Activated CD8-positive, alpha-beta memory T cell treated with anti-CD3 and anti-CD28 coated beads, Interleukin-2, amount 50 U/mL, for 48 hours (primary cell): ENCODE measurements at regions not wholly inside any gene's neighbourhood (a gene's known extent, or its start where the extent isn't known, plus 50 kb on each side); places are given as distances from the start of the nearest gene placed in this dataset.
"Not testable (repeated sequence)": the region's sequence is repeated elsewhere in the genome, so short reads cannot be mapped to it uniquely, and the experiment has no call there.

Experiments
- DNase-seq: peaks from one replicate; pipeline ENCODE4 v3.0.0-alpha.2; 2020

- DNase-seq, result no peak
Measured at GRCh38 chr4:60579335-60579734, 620.8 kb upstream of the ADGRL3 start.

GRCh38 chr4:60581919-60582536 is 618.1 kb upstream of the ADGRL3 start:
- no peak for DNase-seq

- DNase-seq, result no peak
Measured at GRCh38 chr4:60588556-60588955, 611.6 kb upstream of the ADGRL3 start.

- no peak for DNase-seq
Measured at GRCh38 chr4:60589425-60589824, 610.7 kb upstream of the ADGRL3 start.

GRCh38 chr4:60590116-60590515 is 610.0 kb upstream of the ADGRL3 start:
- no peak for DNase-seq

- DNase-seq, result no peak
Measured at GRCh38 chr4:60605646-60606354, 594.3 kb upstream of the ADGRL3 start.

GRCh38 chr4:60611762-60612496 is 588.2 kb upstream of the ADGRL3 start:
- no peak for DNase-seq

GRCh38 chr4:60617731-60618130 is 582.4 kb upstream of the ADGRL3 start:
- DNase-seq, result no peak

- no peak for DNase-seq
Measured at GRCh38 chr4:60619531-60620305, 580.4 kb upstream of the ADGRL3 start.

- DNase-seq, result no peak
Measured at GRCh38 chr4:60637976-60638375, 562.1 kb upstream of the ADGRL3 start.

GRCh38 chr4:60648774-60649173 is 551.4 kb upstream of the ADGRL3 start:
- no peak for DNase-seq

GRCh38 chr4:60652933-60653332 is 547.2 kb upstream of the ADGRL3 start:
- DNase-seq, result no peak

- no peak for DNase-seq
Measured at GRCh38 chr4:60655356-60655755, 544.8 kb upstream of the ADGRL3 start.

- DNase-seq, result no peak
Measured at GRCh38 chr4:60656171-60656570, 544.0 kb upstream of the ADGRL3 start.

GRCh38 chr4:60657041-60657440 is 543.1 kb upstream of the ADGRL3 start:
- DNase-seq, result no peak

- DNase-seq, result no peak
Measured at GRCh38 chr4:60657807-60658206, 542.3 kb upstream of the ADGRL3 start.

GRCh38 chr4:60663769-60664168 is 536.4 kb upstream of the ADGRL3 start:
- DNase-seq, result no peak

GRCh38 chr4:60682901-60683300 is 517.2 kb upstream of the ADGRL3 start:
- no peak for DNase-seq

- no peak for DNase-seq
Measured at GRCh38 chr4:60683357-60683756, 516.8 kb upstream of the ADGRL3 start.

- no peak for DNase-seq
Measured at GRCh38 chr4:60683973-60684372, 516.2 kb upstream of the ADGRL3 start.

- DNase-seq, result not testable (repeated sequence)
Measured at GRCh38 chr4:60696062-60696461, 504.1 kb upstream of the ADGRL3 start.

- DNase-seq, result no peak
Measured at GRCh38 chr4:60709061-60709460, 491.1 kb upstream of the ADGRL3 start.

GRCh38 chr4:60718874-60719273 is 481.3 kb upstream of the ADGRL3 start:
- no peak for DNase-seq
